Progenitor cell of endocrine pancreas (in vitro differentiated cells): ENCODE measurements at regions not wholly inside any gene's neighbourhood (a gene's known extent, or its start where the extent isn't known, plus 50 kb on each side); places are given as distances from the start of the nearest gene placed in this dataset.

Experiments used
- DNase-seq: peaks from one replicate; pipeline ENCODE4 v3.0.0; 2021; ENCODE audit warnings: low spot score; ENCODE audit not compliant: unreplicated experiment
- H3K27ac Mint-ChIP-seq: 2 replicates; pipeline ENCODE4 v1.8.0; 2021; ENCODE audit warnings: mild to moderate bottlenecking, moderate library complexity, mixed read lengths
- H3K27me3 Mint-ChIP-seq: 2 replicates; pipeline ENCODE4 v1.8.0; 2021; ENCODE audit warnings: mixed read lengths
- H3K36me3 Mint-ChIP-seq: 2 replicates; pipeline ENCODE4 v1.8.0; 2022; ENCODE audit warnings: mixed read lengths; ENCODE audit not compliant: insufficient read depth
- H3K4me1 Mint-ChIP-seq: 2 replicates; pipeline ENCODE4 v1.8.0; 2021; ENCODE audit warnings: low read depth, mixed read lengths
- H3K4me3 Mint-ChIP-seq: 2 replicates; pipeline ENCODE4 v1.8.0; 2021; ENCODE audit warnings: low read depth, mild to moderate bottlenecking, moderate library complexity, mixed read lengths
- H3K9me3 Mint-ChIP-seq: 2 replicates; pipeline ENCODE4 v1.8.0; 2021; ENCODE audit warnings: low read depth, mixed read lengths
- CTCF ChIP-seq: fragments of 200-600 bp; sonication (generic); IDR thresholded peaks from one replicate; pipeline ENCODE4 v1.5.0; 2021; ENCODE audit warnings: antibody characterized with exemption, mild to moderate bottlenecking; ENCODE audit not compliant: unreplicated experiment

- TF ChIP-seq CTCF: no peak
- H3K27ac Mint-ChIP-seq: no peak overlapping the region
- H3K27me3 Mint-ChIP-seq: peaks cover 8% of the 10 kb centered on the region
- H3K9me3 Mint-ChIP-seq: no peaks in the 10 kb centered on the region
- H3K36me3 Mint-ChIP-seq: no peaks in the 10 kb centered on the region
- peaks cover 10% of the 10 kb centered on the region for H3K4me1 Mint-ChIP-seq
- no peak for DNase-seq
- H3K4me3 Mint-ChIP-seq: no peak overlapping the region
These were observed 98.3 kb upstream of the ZNF438 start for GRCh38 chr10:31129880-31130405.

GRCh38 chr10:31130406-31130805 lies 98.7 kb upstream of the ZNF438 start:
- peaks cover 14% of the 10 kb centered on the region for H3K4me1 Mint-ChIP-seq
- H3K36me3 Mint-ChIP-seq: no peaks in the 10 kb centered on the region
- no peaks in the 10 kb centered on the region for H3K9me3 Mint-ChIP-seq
- no peak overlapping the region for H3K4me3 Mint-ChIP-seq
- H3K27me3 Mint-ChIP-seq: peaks cover 8% of the 10 kb centered on the region
- no peak for DNase-seq
- TF ChIP-seq CTCF: no peak
- no peak overlapping the region for H3K27ac Mint-ChIP-seq

- no peak for DNase-seq
- H3K4me3 Mint-ChIP-seq: no peak overlapping the region
- no peak for TF ChIP-seq CTCF
- no peaks in the 10 kb centered on the region for H3K36me3 Mint-ChIP-seq
- no peak overlapping the region for H3K27ac Mint-ChIP-seq
- H3K4me1 Mint-ChIP-seq: peaks cover 15% of the 10 kb centered on the region
- peaks cover 7% of the 10 kb centered on the region for H3K27me3 Mint-ChIP-seq
- H3K9me3 Mint-ChIP-seq: no peaks in the 10 kb centered on the region
These were observed 99.6 kb upstream of the ZNF438 start for GRCh38 chr10:31131251-31131650.

GRCh38 chr10:31132681-31133244 lies 101.1 kb upstream of the ZNF438 start:
- Mint-ChIP-seq H3K9me3 (no peaks in the 10 kb centered on the region), H3K36me3 (no peaks in the 10 kb centered on the region), H3K4me3 (no peak overlapping the region), H3K4me1 (peaks cover 13% of the 10 kb centered on the region), H3K27me3 (peaks cover 3% of the 10 kb centered on the region), H3K27ac (peak overlapping the region; percentile 34)
- TF ChIP-seq CTCF: no peak
- no peak for DNase-seq

- Mint-ChIP-seq H3K27me3 (peaks cover 3% of the 10 kb centered on the region), H3K9me3 (no peaks in the 10 kb centered on the region), H3K4me3 (peak overlapping the region; percentile 66), H3K36me3 (no peaks in the 10 kb centered on the region), H3K4me1 (peaks cover 13% of the 10 kb centered on the region), H3K27ac (peak overlapping the region; percentile 37)
- TF ChIP-seq CTCF: no peak
- DNase-seq: no peak
These were observed 101.7 kb upstream of the ZNF438 start for GRCh38 chr10:31133251-31133791.
